KMS-11 (cell line): ENCODE measurements at regions not wholly inside any gene's neighbourhood (a gene's known extent, or its start where the extent isn't known, plus 50 kb on each side); places are given as distances from the start of the nearest gene placed in this dataset.

Experiments
- H2AFZ ChIP-seq: fragments of 200-600 bp; sonication (generic); 2 replicates; pipeline ENCODE4 v1.6.1; 2016; ENCODE audit warnings: antibody characterized with exemption, mixed run types, low read depth
- H3K27ac ChIP-seq: fragments of 200-600 bp; sonication (generic); 2 replicates; pipeline ENCODE4 v1.6.1; 2016; ENCODE audit warnings: mild to moderate bottlenecking, mixed run types
- H3K27me3 ChIP-seq: fragments of 200-600 bp; sonication (generic); 2 replicates; pipeline ENCODE4 v1.6.1; 2017; ENCODE audit warnings: mild to moderate bottlenecking, low read depth, mixed run types, moderate library complexity; ENCODE audit not compliant: insufficient read depth
- H3K36me3 ChIP-seq: fragments of 200-600 bp; sonication (generic); 2 replicates; pipeline ENCODE4 v1.6.1; 2017; ENCODE audit warnings: mild to moderate bottlenecking, mixed run types; ENCODE audit not compliant: insufficient read depth
- H3K4me1 ChIP-seq: fragments of 200-600 bp; sonication (generic); 2 replicates; pipeline ENCODE4 v1.6.1; 2016; ENCODE audit warnings: mild to moderate bottlenecking, low read depth, mixed run types; ENCODE audit not compliant: poor library complexity, severe bottlenecking
- H3K4me2 ChIP-seq: fragments of 200-600 bp; sonication (generic); 2 replicates; pipeline ENCODE4 v1.7.0; 2016; ENCODE audit warnings: mild to moderate bottlenecking, mixed run types
- H3K4me3 ChIP-seq: fragments of 200-600 bp; sonication (generic); IDR thresholded peaks from 2 replicates; pipeline ENCODE4 v1.6.1; 2017; ENCODE audit warnings: low read depth, low read length, mixed read lengths; ENCODE audit not compliant: insufficient read depth
- H3K79me2 ChIP-seq: fragments of 200-600 bp; sonication (generic); 2 replicates; pipeline ENCODE4 v1.6.1; 2016; ENCODE audit warnings: low read depth, mixed run types; ENCODE audit not compliant: insufficient read depth
- H3K9ac ChIP-seq: fragments of 200-600 bp; sonication (generic); 2 replicates; pipeline ENCODE4 v1.6.1; 2016; ENCODE audit warnings: mild to moderate bottlenecking, mixed run types
- H4K20me1 ChIP-seq: fragments of 200-600 bp; sonication (generic); 2 replicates; pipeline ENCODE4 v1.6.1; 2016; ENCODE audit warnings: mild to moderate bottlenecking, mixed run types; ENCODE audit not compliant: insufficient read depth
- CTCF ChIP-seq: fragments of 200-600 bp; sonication (generic); conservative IDR thresholded peaks from 2 replicates; pipeline ENCODE4 v1.6.1; 2017; ENCODE audit warnings: low read depth, mild to moderate bottlenecking, antibody characterized with exemption, low read length, moderate library complexity, mixed read lengths

- H3K27ac ChIP-seq: no peak overlapping the region
- no peaks in the 10 kb centered on the region for H3K79me2 ChIP-seq
- no peak overlapping the region for H3K9ac ChIP-seq
- H3K36me3 ChIP-seq: no peaks in the 10 kb centered on the region
- no peaks in the 10 kb centered on the region for H4K20me1 ChIP-seq
- no peaks in the 10 kb centered on the region for H3K27me3 ChIP-seq
- H3K4me3 ChIP-seq: no peak overlapping the region
- no peak overlapping the region for H3K4me2 ChIP-seq
- no peak for TF ChIP-seq CTCF
- H2AFZ ChIP-seq: no peak overlapping the region
- no peaks in the 10 kb centered on the region for H3K4me1 ChIP-seq
These were observed 138.2 kb upstream of the LPAR1 start for GRCh38 chr9:111176511-111176910.

GRCh38 chr9:111175350-111175749, 137.1 kb upstream of the LPAR1 start:
- Histone ChIP-seq H3K36me3 (no peaks in the 10 kb centered on the region), H3K9ac (no peak overlapping the region), H4K20me1 (no peaks in the 10 kb centered on the region), H3K4me3 (no peak overlapping the region), H3K27ac (no peak overlapping the region), H3K79me2 (no peaks in the 10 kb centered on the region), H3K4me1 (no peaks in the 10 kb centered on the region), H2AFZ (no peak overlapping the region), H3K27me3 (no peaks in the 10 kb centered on the region), H3K4me2 (no peak overlapping the region)
- TF ChIP-seq CTCF: no peak

GRCh38 chr9:111167341-111167740, 129.1 kb upstream of the LPAR1 start:
- Histone ChIP-seq H3K4me2 (no peak overlapping the region), H4K20me1 (no peaks in the 10 kb centered on the region), H2AFZ (no peak overlapping the region), H3K4me1 (no peaks in the 10 kb centered on the region), H3K4me3 (no peak overlapping the region), H3K9ac (no peak overlapping the region), H3K36me3 (no peaks in the 10 kb centered on the region), H3K79me2 (no peaks in the 10 kb centered on the region), H3K27me3 (no peaks in the 10 kb centered on the region), H3K27ac (no peak overlapping the region)
- no peak for TF ChIP-seq CTCF

GRCh38 chr9:111163716-111164389, 125.6 kb upstream of the LPAR1 start:
- Histone ChIP-seq H4K20me1 (no peaks in the 10 kb centered on the region), H3K9ac (no peak overlapping the region), H3K4me1 (peaks cover 3% of the 10 kb centered on the region), H3K4me2 (no peak overlapping the region), H2AFZ (no peak overlapping the region), H3K79me2 (no peaks in the 10 kb centered on the region), H3K4me3 (no peak overlapping the region), H3K27ac (no peak overlapping the region), H3K27me3 (no peaks in the 10 kb centered on the region), H3K36me3 (no peaks in the 10 kb centered on the region)
- no peak for TF ChIP-seq CTCF
